GM21723 (cell line): ENCODE measurements at regions not wholly inside any gene's neighbourhood (a gene's known extent, or its start where the extent isn't known, plus 50 kb on each side); places are given as distances from the start of the nearest gene placed in this dataset.

Source experiments
- ATAC-seq: cut with Tn5 transposase; IDR thresholded peaks from one replicate; pipeline ENCODE4 v1.9.1; 2021; ENCODE audit warnings: mild to moderate bottlenecking, moderate library complexity; ENCODE audit not compliant: unreplicated experiment

DNA sequence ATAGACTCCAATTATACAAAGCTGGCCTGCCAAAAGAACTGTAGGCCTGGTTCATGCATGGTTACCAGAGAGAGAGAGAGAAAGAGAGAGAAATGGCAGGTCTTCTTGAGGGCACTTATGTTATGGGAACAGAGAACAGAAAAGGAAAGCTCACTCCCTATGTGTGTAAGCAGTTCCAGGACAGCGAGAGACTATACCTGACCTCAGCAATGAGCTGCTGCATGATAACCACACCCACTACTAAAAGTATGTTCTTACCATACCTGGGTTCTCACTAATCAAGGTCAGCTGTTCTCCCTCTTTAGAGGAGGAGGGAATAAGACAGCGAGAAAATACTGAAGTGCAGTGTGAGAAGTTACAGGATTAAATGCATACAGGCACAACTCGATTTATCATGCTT, 583.3 kb downstream of the GBA3 start:
- ATAC-seq: no peak

DNA sequence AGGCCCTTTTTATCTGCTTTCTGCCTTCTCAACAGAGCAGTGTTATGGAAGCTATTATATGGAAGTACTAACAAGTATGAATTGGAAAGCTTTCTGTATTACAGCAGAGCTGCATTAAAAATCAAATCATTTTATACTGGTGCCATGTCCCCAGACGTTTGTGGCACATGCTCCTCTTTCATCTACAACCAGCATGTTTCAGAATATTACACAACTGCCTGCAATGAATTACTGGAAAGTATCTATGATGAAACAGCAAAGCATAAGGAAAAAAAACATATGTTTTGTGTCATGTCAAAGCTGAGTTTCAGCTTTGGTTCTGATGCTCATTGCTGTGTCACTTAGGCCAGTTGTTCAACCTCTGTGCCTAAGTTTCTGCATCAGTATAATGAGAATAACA, 576.8 kb downstream of the GBA3 start:
- ATAC-seq: no peak

DNA sequence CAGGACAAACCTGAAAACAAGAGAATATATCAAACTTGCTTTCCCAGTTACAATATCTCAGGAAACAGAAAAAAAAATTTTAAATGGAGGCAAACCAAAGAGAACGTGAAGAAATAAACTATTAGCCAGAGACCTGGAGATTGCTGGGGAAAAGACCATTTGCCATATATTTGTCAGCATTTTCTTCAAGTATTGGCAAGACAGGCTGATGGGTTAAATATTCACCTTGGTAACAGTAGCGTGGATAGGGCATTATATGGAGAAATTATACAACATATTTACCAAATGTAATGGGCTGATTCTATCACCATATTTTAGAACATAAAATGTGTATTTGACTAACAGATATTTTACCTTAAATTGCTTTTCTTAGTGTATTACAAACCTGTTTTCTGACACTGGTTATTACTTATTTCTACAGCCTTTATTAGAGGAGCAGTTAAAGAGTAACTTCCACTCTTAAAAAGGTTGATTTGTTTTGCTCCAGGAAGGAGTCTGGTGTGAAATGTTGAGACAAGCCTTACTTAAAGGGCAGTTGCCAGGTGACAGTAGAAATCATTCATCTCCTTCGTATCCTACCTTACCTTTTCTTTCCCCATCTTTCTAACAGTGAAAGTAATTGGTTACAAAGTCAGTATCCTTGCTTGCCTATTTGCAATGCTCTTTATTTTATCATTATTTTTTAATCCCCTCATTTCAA, 575.5 kb downstream of the GBA3 start:
- ATAC-seq: no peak

DNA sequence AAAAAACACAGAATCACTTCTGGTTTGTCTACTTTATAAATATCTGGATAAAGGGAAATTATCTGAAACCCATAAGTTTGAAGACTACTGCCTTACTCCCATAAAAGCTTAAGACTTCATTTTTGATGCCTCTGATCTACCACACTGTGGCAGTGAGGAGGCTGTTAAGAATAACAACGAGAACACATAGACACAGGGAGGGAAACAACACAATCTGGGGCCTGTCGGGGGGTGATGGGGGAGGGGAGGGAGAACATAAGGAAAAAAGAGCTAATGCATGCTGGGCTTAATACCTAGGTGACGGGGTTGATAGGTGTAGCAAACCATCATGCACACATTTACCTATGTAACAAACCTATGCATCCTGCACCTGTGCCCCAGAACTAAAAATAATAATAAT, 573.7 kb downstream of the GBA3 start:
- no peak for ATAC-seq

DNA sequence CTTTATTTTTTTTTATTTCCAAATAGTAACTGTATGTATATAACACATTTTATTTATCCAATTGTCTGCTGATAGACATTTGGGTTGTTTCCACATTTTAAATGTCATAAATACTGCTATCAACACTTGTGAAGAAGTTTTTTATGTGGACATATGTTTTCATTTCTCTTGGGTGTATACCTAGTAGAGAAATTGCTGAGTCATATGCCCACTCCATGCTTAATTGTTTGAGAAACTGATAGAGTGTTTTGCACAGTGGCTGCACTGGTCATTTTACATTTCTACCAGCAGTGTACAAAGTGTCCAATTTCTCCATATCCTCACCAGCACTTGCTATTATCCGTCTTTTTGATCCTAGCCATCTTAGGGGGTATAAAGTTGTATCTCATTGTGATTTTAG, 567.8 kb downstream of the GBA3 start:
- no peak for ATAC-seq

DNA sequence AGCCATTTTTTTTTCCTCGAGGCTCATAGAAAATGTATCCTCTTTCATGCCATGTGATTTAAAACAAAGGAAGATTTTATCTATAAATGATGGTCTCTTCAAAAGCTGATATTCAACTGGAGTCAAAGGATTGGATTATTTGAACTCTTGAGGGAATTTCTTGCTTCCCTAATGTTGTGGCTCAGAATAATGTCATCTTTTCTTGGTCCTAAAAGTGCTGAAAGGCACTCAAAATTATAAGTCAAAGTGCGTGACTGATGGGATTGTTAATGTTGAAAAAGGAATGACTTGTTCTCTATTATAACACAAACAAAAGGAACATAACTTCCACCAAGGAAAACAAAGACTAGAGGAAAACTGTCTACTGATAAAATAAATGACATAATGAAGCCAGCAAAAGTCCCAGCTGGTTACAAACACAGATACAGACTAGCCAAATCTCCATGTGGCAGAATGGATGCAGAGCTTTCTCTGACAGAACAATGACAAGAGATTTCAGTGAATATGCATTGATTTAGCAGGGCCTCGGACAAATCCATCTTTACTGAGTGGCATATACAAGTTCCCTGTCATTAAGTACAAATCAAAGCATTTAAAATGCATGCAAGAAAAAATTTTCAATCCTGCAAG, 552.6 kb downstream of the GBA3 start:
- no peak for ATAC-seq

DNA sequence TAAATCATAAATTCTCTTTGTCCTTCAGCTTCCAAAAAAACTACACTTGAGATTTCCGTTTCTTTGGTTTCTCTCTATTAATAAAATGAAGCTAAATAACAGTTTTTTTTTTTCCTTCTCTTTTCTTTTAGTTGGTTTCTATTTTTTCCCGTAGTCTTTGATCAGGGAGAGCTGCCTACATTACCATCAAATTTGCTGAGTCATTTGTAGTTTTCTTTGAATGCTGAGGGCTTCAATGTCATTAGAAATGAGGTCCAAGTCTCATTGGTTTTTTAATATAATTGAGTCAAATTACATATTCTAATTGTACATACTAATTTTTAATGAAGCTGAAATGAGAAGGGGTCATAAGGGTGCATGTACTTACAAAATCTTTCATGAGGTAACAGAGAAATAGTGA, 550.2 kb downstream of the GBA3 start:
- no peak for ATAC-seq

DNA sequence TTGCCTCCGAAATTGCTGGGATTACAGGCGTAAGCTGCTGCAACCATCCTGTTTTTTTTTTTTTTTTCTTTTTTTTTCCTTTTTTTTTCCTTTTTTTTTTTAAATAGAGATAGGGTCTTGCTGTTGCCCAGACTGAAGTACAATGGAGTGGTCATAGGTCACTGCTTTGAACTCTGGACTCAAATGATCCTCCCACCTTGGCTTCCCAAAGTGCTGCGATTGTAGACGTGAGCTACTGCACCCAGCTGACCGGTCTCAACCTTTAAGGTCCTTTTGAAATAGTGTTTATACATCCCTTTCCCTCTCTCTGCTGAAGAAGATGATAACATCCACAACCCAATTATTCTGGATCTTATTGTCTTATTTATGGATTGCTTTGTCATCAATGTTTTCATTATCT, 548.7 kb downstream of the GBA3 start:
- ATAC-seq: no peak

DNA sequence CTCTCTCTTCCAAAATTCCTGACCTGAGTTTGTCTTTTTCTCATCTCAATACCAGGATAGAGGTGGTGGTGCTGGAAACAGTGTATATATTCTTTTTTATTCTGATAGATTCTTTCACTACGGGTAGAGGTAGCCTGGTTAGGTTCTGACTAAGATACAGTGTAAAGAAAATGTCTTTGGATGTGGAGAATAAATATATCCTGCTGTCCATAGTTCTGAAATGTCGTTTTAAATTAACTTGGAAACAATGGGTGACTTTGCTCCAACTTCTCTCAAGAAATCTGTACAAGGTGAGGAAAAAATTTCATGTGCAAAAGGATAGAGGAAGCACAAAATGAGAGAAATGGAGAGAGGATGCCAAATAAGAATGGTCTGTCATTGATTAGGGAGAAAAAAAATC, 546.1 kb downstream of the GBA3 start:
- no peak for ATAC-seq

DNA sequence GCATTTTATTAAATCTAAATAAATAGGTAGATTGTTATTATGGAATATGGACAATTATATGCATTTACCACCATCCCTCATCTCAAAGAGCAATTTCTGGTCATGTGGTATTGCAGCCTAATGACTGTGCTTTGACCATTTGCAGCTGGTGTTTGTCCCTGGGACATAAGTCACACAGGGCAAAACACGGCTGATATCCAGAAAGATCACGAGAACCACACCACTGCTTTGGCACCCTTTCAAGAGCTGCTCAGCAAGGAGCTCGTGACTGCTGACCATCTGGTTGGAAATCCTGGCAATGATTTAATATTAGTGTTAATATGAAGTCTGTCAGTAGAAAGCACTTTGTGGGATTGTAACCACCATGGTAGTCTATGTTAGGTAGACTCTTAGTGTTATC, 545.0 kb downstream of the GBA3 start:
- ATAC-seq: no peak

DNA sequence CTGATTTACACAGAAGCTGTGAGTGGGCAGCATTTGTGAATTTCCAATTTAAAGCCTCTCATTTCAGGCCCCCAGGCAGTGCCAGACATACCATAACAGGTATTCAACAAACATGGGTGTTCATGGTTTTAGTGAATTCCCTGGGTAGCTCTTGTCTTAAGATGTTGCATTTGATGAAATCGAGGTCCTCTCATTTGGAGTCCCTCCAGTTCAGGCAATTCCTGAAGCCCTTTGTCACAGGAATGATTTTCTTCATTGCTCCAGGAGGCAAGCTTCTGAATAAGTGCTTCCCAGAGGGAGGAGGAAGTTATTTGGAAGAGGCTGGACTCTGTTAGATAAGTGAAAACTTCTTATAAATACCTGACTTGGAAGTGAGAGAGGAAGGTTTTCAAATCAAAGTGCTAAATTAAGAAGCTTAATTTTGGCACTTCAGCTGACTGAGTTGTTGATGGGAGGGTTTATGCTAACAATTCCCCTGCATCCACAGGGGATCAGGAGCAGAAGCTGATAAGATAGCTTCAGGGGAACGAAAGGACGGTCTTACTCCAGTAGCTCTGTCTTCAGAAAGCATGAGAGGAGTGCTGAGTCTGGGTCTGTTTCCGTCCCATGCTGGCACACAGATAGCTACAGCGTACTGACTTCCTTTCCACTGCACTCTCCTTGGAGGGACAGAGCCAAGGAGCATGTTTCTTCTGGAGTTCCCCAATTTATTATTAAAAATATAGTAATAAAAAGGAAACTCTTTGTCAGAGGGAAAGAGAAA, 543.1 kb downstream of the GBA3 start:
- ATAC-seq: no peak

DNA sequence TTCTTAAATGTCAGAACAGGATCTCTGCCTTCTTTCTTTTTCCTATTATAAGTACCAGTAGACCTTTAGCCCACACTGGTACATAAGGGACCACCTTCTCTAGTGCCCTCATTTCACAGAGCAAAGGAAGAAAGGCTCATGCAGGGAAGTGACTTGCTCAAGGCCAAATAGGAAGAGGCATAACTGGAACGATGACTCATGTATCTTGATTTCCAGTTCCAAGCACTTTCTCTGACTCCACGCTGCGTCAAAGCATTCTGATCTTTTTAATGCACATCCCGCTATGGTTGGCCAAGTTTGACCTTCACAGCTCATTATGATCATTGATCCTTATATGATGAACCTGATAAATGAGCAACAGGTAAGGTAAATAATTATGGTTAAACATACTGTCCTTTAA, 542.0 kb downstream of the GBA3 start:
- ATAC-seq: no peak

DNA sequence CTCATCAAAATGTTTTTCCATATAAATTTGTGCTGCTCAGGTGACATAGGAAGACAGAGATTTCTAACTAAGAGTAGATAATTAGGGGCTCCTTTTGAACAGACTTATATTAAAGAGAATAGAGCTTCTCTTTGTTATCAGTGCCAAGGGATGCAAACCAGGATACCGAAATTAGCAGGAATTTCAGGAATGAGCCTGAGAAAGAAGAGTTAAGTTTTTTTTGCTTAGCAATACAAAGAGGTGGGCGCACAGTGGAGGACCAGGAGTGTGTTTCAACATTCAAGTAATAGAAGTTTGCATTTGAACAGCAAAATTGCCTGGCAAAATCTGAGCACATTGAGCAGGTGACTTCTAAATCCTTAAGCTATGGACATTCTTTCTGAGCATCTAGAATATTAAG, 541.3 kb downstream of the GBA3 start:
- ATAC-seq: no peak

DNA sequence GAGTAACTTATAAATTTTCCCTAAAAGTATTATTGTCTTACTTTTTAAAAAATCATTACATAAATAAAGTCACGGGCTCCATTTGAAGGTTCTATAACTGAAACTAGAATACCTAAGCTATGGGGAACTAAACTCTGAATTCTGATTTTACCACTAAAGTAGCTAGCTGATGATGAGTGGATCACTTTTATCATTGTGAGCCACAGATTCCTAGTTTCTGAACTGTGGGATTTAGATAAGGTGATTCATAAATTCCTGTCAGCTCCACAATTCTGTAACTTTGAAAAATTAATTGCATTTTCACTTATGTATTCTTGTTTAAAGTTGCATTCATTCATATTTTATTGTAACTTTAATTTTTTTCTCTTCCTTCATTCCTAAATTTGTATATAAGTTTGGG, 540.9 kb downstream of the GBA3 start:
- no peak for ATAC-seq

DNA sequence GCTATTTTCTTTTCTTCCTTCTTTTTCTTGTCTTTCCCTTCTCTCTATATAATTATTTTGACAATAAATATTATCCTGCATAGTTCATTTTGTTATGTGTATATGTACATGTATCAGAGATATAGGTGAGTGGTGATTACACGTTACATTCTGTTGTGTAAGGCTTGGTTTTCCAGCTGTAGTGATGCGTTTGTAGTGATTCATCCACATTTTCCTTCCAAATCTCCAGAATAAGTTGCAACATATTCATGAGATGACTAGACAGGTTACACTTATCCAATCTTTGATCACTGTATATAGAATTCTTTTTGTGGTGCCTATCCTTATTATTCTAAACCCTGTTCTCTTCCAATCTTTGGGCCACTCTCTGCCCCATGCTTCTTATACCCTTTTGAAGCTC, 540.2 kb downstream of the GBA3 start:
- ATAC-seq: no peak

DNA sequence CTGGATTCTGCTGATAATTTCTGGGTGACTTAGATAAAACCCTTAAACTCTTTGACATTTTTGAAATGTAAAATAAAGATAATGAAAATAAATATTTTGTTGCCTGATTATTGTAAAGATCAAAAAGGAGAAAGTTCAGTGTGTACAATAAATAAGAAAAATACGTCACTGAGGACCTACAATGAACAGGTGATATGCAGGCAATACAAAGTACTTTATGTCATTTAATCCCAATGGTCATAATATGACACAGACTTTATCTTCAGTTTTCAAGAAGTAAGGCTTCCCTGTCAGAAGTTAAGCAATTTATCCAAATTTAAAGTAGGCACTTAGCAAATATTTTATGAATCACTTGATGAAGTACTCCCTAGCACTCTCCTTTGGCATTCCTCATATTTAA, 532.8 kb downstream of the GBA3 start:
- ATAC-seq: no peak

DNA sequence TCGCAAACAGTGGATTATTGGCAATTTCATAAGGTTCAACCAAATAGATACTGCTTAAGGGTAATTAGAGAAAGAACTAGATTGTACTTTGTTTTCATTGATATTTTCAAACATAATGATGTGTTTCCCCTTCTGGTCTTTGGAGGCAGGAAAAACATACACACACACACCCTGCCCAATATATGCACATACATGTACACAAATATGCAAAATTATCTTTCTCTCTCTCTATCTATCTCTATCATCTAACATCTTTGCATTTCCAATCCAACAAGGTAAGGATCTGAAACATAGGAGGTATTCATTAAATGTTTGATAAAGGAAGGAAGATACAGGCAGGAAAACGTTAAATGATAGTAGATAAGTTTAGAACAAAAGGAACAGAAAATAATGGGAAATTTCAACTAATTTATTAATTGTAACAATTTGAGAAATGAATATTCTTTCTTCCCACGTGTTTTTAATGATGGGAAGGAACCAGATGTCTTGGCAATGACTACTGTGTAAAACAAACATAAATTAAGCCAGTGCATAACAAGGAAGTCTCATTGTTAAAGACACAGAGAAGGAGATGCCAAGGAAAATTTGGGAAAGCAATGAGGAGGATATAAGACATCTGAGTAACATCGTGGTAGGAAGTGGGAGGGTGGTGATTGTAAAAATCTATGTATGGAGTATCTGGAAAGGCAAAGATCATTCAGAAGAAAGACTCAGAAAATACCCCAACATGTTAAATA, 532.1 kb downstream of the GBA3 start:
- no peak for ATAC-seq

DNA sequence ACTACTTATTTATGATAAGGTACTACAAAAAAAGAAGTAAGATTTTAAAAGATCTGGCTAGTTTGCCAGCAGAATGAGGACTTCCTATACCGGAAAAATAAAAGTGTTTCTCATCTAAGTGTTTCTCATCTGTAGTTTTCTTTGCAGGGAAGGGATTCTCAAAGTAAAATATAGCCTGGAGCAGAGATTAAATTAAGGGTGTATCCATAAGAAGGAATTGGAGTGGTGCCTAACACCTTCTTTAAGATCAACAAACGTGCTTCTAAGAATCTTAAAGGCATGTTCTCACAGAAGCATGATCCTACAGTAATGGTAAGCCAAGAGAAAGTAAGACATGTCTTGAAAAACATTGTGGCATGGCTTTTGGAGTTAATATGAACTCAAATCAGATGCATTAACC, 528.2 kb downstream of the GBA3 start:
- no peak for ATAC-seq

DNA sequence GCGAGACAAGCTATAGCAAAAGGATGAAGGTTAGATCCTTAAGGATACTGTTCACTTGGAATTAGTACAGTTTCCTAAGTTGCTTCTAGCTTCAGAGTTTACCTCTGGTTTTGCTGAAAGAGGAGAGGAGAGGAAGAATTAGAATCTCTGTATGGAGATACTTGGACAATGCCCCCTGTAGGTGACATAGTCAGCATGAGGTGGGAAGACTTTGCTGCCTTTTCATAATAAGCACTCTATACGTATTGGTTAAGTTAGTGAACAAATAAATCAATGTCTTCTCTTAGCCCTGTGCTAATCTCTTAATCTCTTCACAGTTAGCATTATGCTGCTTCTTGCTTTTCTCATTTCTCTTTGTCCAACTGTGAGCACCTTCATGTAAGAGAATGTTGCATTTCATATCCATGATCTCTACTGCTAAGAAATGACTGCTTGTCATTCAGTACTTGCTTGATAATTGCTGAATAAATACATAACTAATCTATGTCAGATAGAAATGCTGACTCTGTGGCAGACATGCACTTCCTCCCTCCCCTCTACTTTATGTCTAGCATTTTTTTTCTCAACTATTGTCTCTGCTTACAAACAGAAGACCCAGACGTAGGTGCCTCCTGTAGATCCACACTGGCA, 527.2 kb downstream of the GBA3 start:
- ATAC-seq: no peak

DNA sequence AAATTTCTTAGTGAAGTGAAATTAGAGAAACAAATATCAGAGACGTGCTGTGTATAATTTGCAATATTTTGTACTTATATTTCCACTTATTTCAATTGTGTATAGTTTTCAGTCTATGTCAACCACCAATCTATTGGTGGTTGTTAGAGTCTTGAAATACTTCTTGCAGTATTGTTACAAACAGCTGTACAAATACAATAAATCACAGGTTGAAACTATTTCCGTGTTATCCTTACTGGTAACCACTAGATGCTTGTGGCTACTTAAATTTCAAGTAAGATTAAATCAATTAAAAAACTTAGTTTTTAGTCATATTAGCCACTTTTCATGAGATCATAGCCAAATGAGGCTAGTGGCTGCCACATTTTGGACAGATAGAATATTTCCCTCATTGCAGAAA, 520.5 kb downstream of the GBA3 start:
- no peak for ATAC-seq

DNA sequence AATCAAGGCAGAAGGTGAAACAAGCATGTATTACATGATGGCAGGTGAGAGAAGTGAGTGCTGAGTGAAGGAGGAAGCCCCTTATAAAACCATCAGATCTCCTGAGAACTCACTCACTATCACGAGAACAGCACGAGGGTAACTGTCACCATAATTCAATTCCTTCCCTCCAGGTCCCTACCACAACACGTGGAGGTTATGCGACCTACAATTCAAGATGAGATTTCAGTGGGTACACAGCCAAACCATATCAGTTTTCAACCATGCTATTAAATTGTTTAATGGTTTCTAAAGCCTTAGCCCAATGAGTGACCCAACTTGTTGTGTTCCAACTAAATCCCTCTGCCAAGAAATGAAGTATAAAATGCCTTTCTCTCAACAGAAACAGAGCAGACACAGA, 519.8 kb downstream of the GBA3 start:
- no peak for ATAC-seq
